Activated T-cell treated with anti-CD3 and anti-CD28 coated beads, Interleukin-2, amount 50 U/mL, for 72 hours (primary cell): ENCODE measurements at regions not wholly inside any gene's neighbourhood (a gene's known extent, or its start where the extent isn't known, plus 50 kb on each side); places are given as distances from the start of the nearest gene placed in this dataset.

Source experiments
- ATAC-seq, 2 donors: fragments of 150-1000 bp; cut with Tn5 transposase; replicated peaks in 1 of 2; 2 replicates each; pipeline ENCODE4 v1.10.0; 2021; ENCODE audit warnings: moderate library complexity in 2 of 2, mild to moderate bottlenecking in 1 of 2
- DNase-seq, 2 donors: peaks; one replicate each; pipeline ENCODE4 v3.0.0; 2021 to 2022; ENCODE audit warnings: mixed read lengths in 1 of 2
- H3K27ac Mint-ChIP-seq: one replicate; pipeline ENCODE4 v1.8.0; 2022; ENCODE audit warnings: mild to moderate bottlenecking, moderate library complexity, mixed read lengths
- H3K27me3 Mint-ChIP-seq: one replicate; pipeline ENCODE4 v1.8.0; 2022; ENCODE audit warnings: low read depth, mixed read lengths
- H3K36me3 Mint-ChIP-seq, 2 donors: one replicate each; pipeline ENCODE4 v1.8.0; 2022; ENCODE audit warnings: mixed read lengths in 2 of 2, mild to moderate bottlenecking in 1 of 2; ENCODE audit not compliant: insufficient read depth in 2 of 2
- H3K4me1 Mint-ChIP-seq: one replicate; pipeline ENCODE4 v1.8.0; 2022; ENCODE audit warnings: low read depth, mixed read lengths
- H3K4me3 Mint-ChIP-seq, 2 donors: one replicate each; pipeline ENCODE4 v1.8.0; 2022; ENCODE audit warnings: mild to moderate bottlenecking in 2 of 2, mixed read lengths in 2 of 2, moderate library complexity in 2 of 2
- H3K9me3 Mint-ChIP-seq, 2 donors: one replicate each; pipeline ENCODE4 v1.8.0; 2022; ENCODE audit warnings: mixed read lengths in 2 of 2

GRCh38 chr1:115196296-115196695 lies 107.0 kb upstream of the TSPAN2 start:
- DNase-seq = no peak
- ATAC-seq = no peak
- no peak overlapping the region for H3K27ac Mint-ChIP-seq
- peaks cover 0 to 1% of the 10 kb centered on the region in 2 donors for H3K36me3 Mint-ChIP-seq
- H3K4me3 Mint-ChIP-seq = no peak overlapping the region
- H3K9me3 Mint-ChIP-seq = peaks cover 0 to 1% of the 10 kb centered on the region in 2 donors
- no peaks in the 10 kb centered on the region for H3K4me1 Mint-ChIP-seq
- H3K27me3 Mint-ChIP-seq = peaks cover 36% of the 10 kb centered on the region

GRCh38 chr1:115194506-115194905 lies 105.2 kb upstream of the TSPAN2 start:
- H3K4me3 Mint-ChIP-seq = no peak overlapping the region
- no peak for ATAC-seq
- H3K27me3 Mint-ChIP-seq = peaks cover 31% of the 10 kb centered on the region

GRCh38 chr1:115193046-115193828 lies 103.9 kb upstream of the TSPAN2 start:
- H3K36me3 Mint-ChIP-seq = no peaks in the 10 kb centered on the region
- DNase-seq = no peak
- H3K27ac Mint-ChIP-seq = no peak overlapping the region
- H3K27me3 Mint-ChIP-seq = peaks cover 28% of the 10 kb centered on the region
- no peaks in the 10 kb centered on the region for H3K4me1 Mint-ChIP-seq
- no peak overlapping the region for H3K4me3 Mint-ChIP-seq
- no peaks in the 10 kb centered on the region for H3K9me3 Mint-ChIP-seq
- ATAC-seq = no peak

More at GRCh38 chr1:115194506-115194905, 105.2 kb upstream of the TSPAN2 start:
- Mint-ChIP-seq H3K4me1 (no peaks in the 10 kb centered on the region), H3K27ac (no peak overlapping the region), H3K9me3 (no peaks in the 10 kb centered on the region), H3K36me3 (no peaks in the 10 kb centered on the region)
- DNase-seq = no peak

- Mint-ChIP-seq H3K4me1 (no peaks in the 10 kb centered on the region), H3K27me3 (peaks cover 29% of the 10 kb centered on the region), H3K4me3 (no peak overlapping the region), H3K27ac (no peak overlapping the region), H3K9me3 (no peaks in the 10 kb centered on the region), H3K36me3 (no peaks in the 10 kb centered on the region)
- no peak for ATAC-seq
- no peak for DNase-seq
These were observed 103.0 kb upstream of the TSPAN2 start for GRCh38 chr1:115192200-115192767.

GRCh38 chr1:115191691-115192090 lies 102.4 kb upstream of the TSPAN2 start:
- Mint-ChIP-seq H3K9me3 (no peaks in the 10 kb centered on the region), H3K4me3 (no peak overlapping the region), H3K4me1 (no peaks in the 10 kb centered on the region), H3K36me3 (no peaks in the 10 kb centered on the region), H3K27ac (no peak overlapping the region), H3K27me3 (peaks cover 32% of the 10 kb centered on the region)
- ATAC-seq = no peak
- no peak for DNase-seq

- Mint-ChIP-seq H3K27ac (no peak overlapping the region), H3K4me1 (no peaks in the 10 kb centered on the region), H3K9me3 (no peaks in the 10 kb centered on the region), H3K27me3 (peaks cover 38% of the 10 kb centered on the region), H3K36me3 (no peaks in the 10 kb centered on the region), H3K4me3 (no peak overlapping the region)
- DNase-seq (no peak), ATAC-seq (no peak)
These were observed 101.4 kb upstream of the TSPAN2 start for GRCh38 chr1:115190540-115191170.

- Mint-ChIP-seq H3K4me3 (no peak overlapping the region), H3K4me1 (peaks cover 4% of the 10 kb centered on the region), H3K27ac (no peak overlapping the region), H3K9me3 (no peaks in the 10 kb centered on the region), H3K36me3 (no peaks in the 10 kb centered on the region), H3K27me3 (peaks cover 38% of the 10 kb centered on the region)
- ATAC-seq (no peak), DNase-seq (no peak)
These were observed 100.7 kb upstream of the TSPAN2 start for GRCh38 chr1:115189814-115190539.

- Mint-ChIP-seq H3K27me3 (peaks cover 31% of the 10 kb centered on the region), H3K36me3 (no peaks in the 10 kb centered on the region), H3K4me3 (no peak overlapping the region), H3K4me1 (peaks cover 11% of the 10 kb centered on the region), H3K27ac (no peak overlapping the region), H3K9me3 (no peaks in the 10 kb centered on the region)
- no peak for DNase-seq
- ATAC-seq = no peak
These were observed 99.5 kb upstream of the TSPAN2 start for GRCh38 chr1:115188680-115189395.

- Mint-ChIP-seq H3K27me3 (peaks cover 28% of the 10 kb centered on the region), H3K4me1 (peaks cover 11% of the 10 kb centered on the region), H3K4me3 (no peak overlapping the region), H3K9me3 (no peaks in the 10 kb centered on the region), H3K27ac (no peak overlapping the region), H3K36me3 (no peaks in the 10 kb centered on the region)
- no peak for ATAC-seq
- DNase-seq = no peak
These were observed 97.5 kb upstream of the TSPAN2 start for GRCh38 chr1:115186711-115187265.

- Mint-ChIP-seq H3K4me3 (peak overlapping the region; percentile 6 to 54), H3K4me1 (peaks cover 11% of the 10 kb centered on the region), H3K9me3 (no peaks in the 10 kb centered on the region), H3K36me3 (no peaks in the 10 kb centered on the region), H3K27me3 (peaks cover 28% of the 10 kb centered on the region), H3K27ac (no peak overlapping the region)
- DNase-seq (no peak), ATAC-seq (no peak)
These were observed 96.0 kb upstream of the TSPAN2 start for GRCh38 chr1:115185336-115185735.

GRCh38 chr1:115184951-115185331 lies 95.6 kb upstream of the TSPAN2 start:
- peak in 1 of 2 donors; percentile 70 for ATAC-seq
- peak overlapping the region; percentile 6 to 54 for H3K4me3 Mint-ChIP-seq

GRCh38 chr1:115184260-115184950 lies 95.1 kb upstream of the TSPAN2 start:
- Mint-ChIP-seq H3K4me3 (peak overlapping the region in 1 of 2 donors; percentile 54), H3K36me3 (no peaks in the 10 kb centered on the region), H3K27me3 (peaks cover 28% of the 10 kb centered on the region), H3K27ac (peak overlapping the region; percentile 68), H3K9me3 (no peaks in the 10 kb centered on the region), H3K4me1 (peaks cover 11% of the 10 kb centered on the region)
- ATAC-seq = peak; percentile 70 to 88
- DNase-seq = peak in 1 of 2 donors; percentile 27

More at GRCh38 chr1:115184951-115185331, 95.6 kb upstream of the TSPAN2 start:
- DNase-seq = no peak
- Mint-ChIP-seq H3K27me3 (peaks cover 28% of the 10 kb centered on the region), H3K36me3 (no peaks in the 10 kb centered on the region), H3K9me3 (no peaks in the 10 kb centered on the region), H3K4me1 (peaks cover 11% of the 10 kb centered on the region), H3K27ac (peak overlapping the region; percentile 68)
